PFSK-1 (cell line): ENCODE measurements at regions not wholly inside any gene's neighbourhood (a gene's known extent, or its start where the extent isn't known, plus 50 kb on each side); places are given as distances from the start of the nearest gene placed in this dataset.

ENCODE experiments used
- POLR2AphosphoS5 ChIP-seq: IDR thresholded peaks from 2 replicates; pipeline ENCODE4 v1.6.1; 2012; ENCODE audit warnings: low read depth, mild to moderate bottlenecking, control low read depth, low read length, moderate library complexity
- TAF1 ChIP-seq: IDR thresholded peaks from 2 replicates; pipeline ENCODE4 v1.6.1; 2012; ENCODE audit warnings: low read length, control low read depth, borderline replicate concordance; ENCODE audit not compliant: insufficient read depth

- no peak for TF ChIP-seq POLR2AphosphoS5
- no peak for TF ChIP-seq TAF1
Measured at GRCh38 chr9:13570068-13570974, 290.8 kb upstream of the MPDZ start.
